ENCODE measurements at regions not wholly inside any gene's neighbourhood (a gene's known extent, or its start where the extent isn't known, plus 50 kb on each side); places are given as distances from the start of the nearest gene placed in this dataset.

GRCh38 chr2:8545695-8546611, 135.9 kb upstream of the ID2 start:
- Histone ChIP-seq H3K4me2 (ENCODE audit: unreplicated experiment) (peak overlapping the region; percentile 31), H2AFZ (peak overlapping the region; percentile 26; the same call in 1 of the 2 replicates), H3K9ac (no peak overlapping the region), H3K4me3 (no peak overlapping the region), H3K27me3 (replicated peaks; ENCODE audit: insufficient read depth) (no peaks in the 10 kb centered on the region), H3K79me2 (ENCODE audit: insufficient read depth) (no peaks in the 10 kb centered on the region), H3K9me2 (ENCODE audit: insufficient read depth) (no peaks in the 10 kb centered on the region), H3K27ac (peak overlapping the region; percentile 11; the same call in 1 of the 2 replicates), H3K36me3 (ENCODE audit: low read depth) (no peaks in the 10 kb centered on the region), H3K4me1 (ENCODE audit: insufficient read depth) (peaks cover 24% of the 10 kb centered on the region), H3F3A (ENCODE audit: insufficient read depth) (peaks cover 18% of the 10 kb centered on the region), H4K20me1 (ENCODE audit: insufficient read depth) (no peaks in the 10 kb centered on the region), H3K9me3 (ENCODE audit: low read depth) (no peaks in the 10 kb centered on the region)
- in situ Hi-C loops (cut with MboI) = no loop called here
- TF ChIP-seq EZH2 (IDR thresholded peaks at IDR 0.05; ENCODE audit: insufficient read depth, poor library complexity, severe bottlenecking) (no peak), EZH2phosphoT487 (IDR thresholded peaks at IDR 0.05; ENCODE audit: insufficient read depth, low read depth) (no peak)
- no peak for DNase-seq
- 93 to 94% methylated on average over 23 to 30 of the region's 30 CpGs for WGBS, 2 experiments (ENCODE audit: low coverage in 1 of 2, low lambda C conversion rate in 2 of 2, missing lambda C conversion rate in 2 of 2)

- H4K20me1 ChIP-seq (ENCODE audit: insufficient read depth) = no peaks in the 10 kb centered on the region
- no peak overlapping the region for H3K4me2 ChIP-seq (ENCODE audit: unreplicated experiment)
- no peak overlapping the region for H3K4me3 ChIP-seq
- peaks cover 24% of the 10 kb centered on the region for H3K4me1 ChIP-seq (ENCODE audit: insufficient read depth)
- no peak overlapping the region for H3K9ac ChIP-seq
- H3K36me3 ChIP-seq (ENCODE audit: low read depth) = no peaks in the 10 kb centered on the region
- no peaks in the 10 kb centered on the region for H3K79me2 ChIP-seq (ENCODE audit: insufficient read depth)
- TF ChIP-seq EZH2 (IDR thresholded peaks at IDR 0.05; ENCODE audit: insufficient read depth, poor library complexity, severe bottlenecking) (no peak), EZH2phosphoT487 (IDR thresholded peaks at IDR 0.05; ENCODE audit: insufficient read depth, low read depth) (no peak)
- H3F3A ChIP-seq (ENCODE audit: insufficient read depth) = peaks cover 18% of the 10 kb centered on the region
- DNase-seq = no peak
- H2AFZ ChIP-seq = no peak overlapping the region
- no peaks in the 10 kb centered on the region for H3K27me3 ChIP-seq (replicated peaks; ENCODE audit: insufficient read depth)
- WGBS, 2 experiments (ENCODE audit: low coverage in 1 of 2, low lambda C conversion rate in 2 of 2, missing lambda C conversion rate in 2 of 2) = 94 to 95% methylated on average over 16 of the region's 16 CpGs
- no peaks in the 10 kb centered on the region for H3K9me3 ChIP-seq (ENCODE audit: low read depth)
- no peak overlapping the region for H3K27ac ChIP-seq
- in situ Hi-C loops (cut with MboI) = no loop called here
- H3K9me2 ChIP-seq (ENCODE audit: insufficient read depth) = no peaks in the 10 kb centered on the region
Observed at GRCh38 chr2:8546612-8547283, 135.1 kb upstream of the ID2 start.

- Histone ChIP-seq H3K27me3 (replicated peaks; ENCODE audit: insufficient read depth) (no peaks in the 10 kb centered on the region), H3K4me2 (ENCODE audit: unreplicated experiment) (no peak overlapping the region), H3K9ac (no peak overlapping the region), H3K4me1 (ENCODE audit: insufficient read depth) (peaks cover 24% of the 10 kb centered on the region), H3K27ac (no peak overlapping the region), H3K4me3 (no peak overlapping the region), H3K79me2 (ENCODE audit: insufficient read depth) (no peaks in the 10 kb centered on the region), H3F3A (ENCODE audit: insufficient read depth) (peaks cover 18% of the 10 kb centered on the region), H2AFZ (no peak overlapping the region), H3K9me2 (ENCODE audit: insufficient read depth) (no peaks in the 10 kb centered on the region), H4K20me1 (ENCODE audit: insufficient read depth) (no peaks in the 10 kb centered on the region), H3K9me3 (ENCODE audit: low read depth) (no peaks in the 10 kb centered on the region), H3K36me3 (ENCODE audit: low read depth) (no peaks in the 10 kb centered on the region)
- no peak for TF ChIP-seq EZH2phosphoT487 (IDR thresholded peaks at IDR 0.05; ENCODE audit: insufficient read depth, low read depth)
- TF ChIP-seq EZH2 (IDR thresholded peaks at IDR 0.05; ENCODE audit: insufficient read depth, poor library complexity, severe bottlenecking) = no peak
- 94 to 99% methylated on average over 16 to 20 of the region's 20 CpGs for WGBS, 2 experiments (ENCODE audit: low coverage in 1 of 2, low lambda C conversion rate in 2 of 2, missing lambda C conversion rate in 2 of 2)
- no peak for DNase-seq
- in situ Hi-C loops (cut with MboI) = no loop called here
Observed at GRCh38 chr2:8547284-8548064, 134.4 kb upstream of the ID2 start.

DNA sequence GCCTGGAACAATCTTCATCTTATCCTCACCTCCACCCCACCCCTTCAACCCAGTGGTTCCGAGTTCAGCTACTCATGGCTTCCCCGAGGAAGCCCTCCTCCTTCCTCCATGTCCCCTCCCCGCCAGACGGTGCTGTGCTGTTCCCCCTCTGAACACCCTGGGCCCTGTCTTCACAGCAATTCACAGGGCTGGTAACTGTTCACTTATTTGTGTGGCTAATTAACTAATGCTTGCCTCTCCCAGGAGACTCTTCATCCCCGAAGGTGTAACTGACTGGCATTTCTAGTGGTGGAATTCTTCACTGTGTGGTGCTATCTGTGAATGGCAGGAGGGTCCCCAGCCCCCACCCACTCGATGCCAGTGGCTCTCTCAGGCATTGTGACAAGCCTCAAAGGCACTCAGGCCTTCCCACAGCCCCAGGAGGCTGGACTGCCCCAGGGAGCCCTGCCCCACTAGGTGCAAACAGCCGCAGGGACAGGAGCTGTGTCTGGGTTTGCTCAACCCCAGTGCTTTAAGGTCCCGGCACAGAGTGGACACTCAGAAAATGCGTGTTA, 133.7 kb upstream of the ID2 start:
- no peak overlapping the region for H2AFZ ChIP-seq
- H4K20me1 ChIP-seq (ENCODE audit: insufficient read depth) = no peaks in the 10 kb centered on the region
- TF ChIP-seq EZH2phosphoT487 (IDR thresholded peaks at IDR 0.05; ENCODE audit: insufficient read depth, low read depth) = no peak
- TF ChIP-seq EZH2 (IDR thresholded peaks at IDR 0.05; ENCODE audit: insufficient read depth, poor library complexity, severe bottlenecking) = no peak
- H3K4me2 ChIP-seq (ENCODE audit: unreplicated experiment) = no peak overlapping the region
- H3F3A ChIP-seq (ENCODE audit: insufficient read depth) = peaks cover 14% of the 10 kb centered on the region
- 86 to 90% methylated on average over 9 of the region's 9 CpGs for WGBS, 2 experiments (ENCODE audit: low coverage in 1 of 2, low lambda C conversion rate in 2 of 2, missing lambda C conversion rate in 2 of 2)
- no peak for DNase-seq
- no peaks in the 10 kb centered on the region for H3K9me2 ChIP-seq (ENCODE audit: insufficient read depth)
- no peak overlapping the region for H3K4me3 ChIP-seq
- peaks cover 22% of the 10 kb centered on the region for H3K4me1 ChIP-seq (ENCODE audit: insufficient read depth)
- H3K9ac ChIP-seq = no peak overlapping the region
- H3K79me2 ChIP-seq (ENCODE audit: insufficient read depth) = no peaks in the 10 kb centered on the region
- H3K27me3 ChIP-seq (replicated peaks; ENCODE audit: insufficient read depth) = no peaks in the 10 kb centered on the region
- no peak overlapping the region for H3K27ac ChIP-seq
- no peaks in the 10 kb centered on the region for H3K9me3 ChIP-seq (ENCODE audit: low read depth)
- H3K36me3 ChIP-seq (ENCODE audit: low read depth) = no peaks in the 10 kb centered on the region
- in situ Hi-C loops (cut with MboI) = no loop called here

All from GM23248 (cell line).